Ectodermal cell (in vitro differentiated cells): ENCODE measurements at regions not wholly inside any gene's neighbourhood (a gene's known extent, or its start where the extent isn't known, plus 50 kb on each side); places are given as distances from the start of the nearest gene placed in this dataset.

Experiments used
- H3K27ac ChIP-seq: 2 replicates; pipeline ENCODE4 v1.7.0; 2013; ENCODE audit warnings: mild to moderate bottlenecking, low read depth, low read length; ENCODE audit not compliant: insufficient read depth, poor library complexity, severe bottlenecking
- H3K27me3 ChIP-seq: 2 replicates; pipeline ENCODE4 v1.7.0; 2013; ENCODE audit warnings: mild to moderate bottlenecking, low read length; ENCODE audit not compliant: insufficient read depth, control insufficient read depth, poor library complexity, severe bottlenecking
- H3K36me3 ChIP-seq: one replicate; pipeline ENCODE4 v1.7.0; 2013; ENCODE audit warnings: low read length; ENCODE audit not compliant: control insufficient read depth, insufficient read depth
- H3K4me1 ChIP-seq: one replicate; pipeline ENCODE4 v1.7.0; 2013; ENCODE audit warnings: low read length; ENCODE audit not compliant: control insufficient read depth, insufficient read depth
- H3K4me3 ChIP-seq: 2 replicates; pipeline ENCODE4 v1.7.0; 2013; ENCODE audit warnings: low read depth, low read length, control low read depth; ENCODE audit not compliant: insufficient read depth
- H3K9me3 ChIP-seq: 2 replicates; pipeline ENCODE4 v1.7.0; 2013; ENCODE audit warnings: mild to moderate bottlenecking, low read length, moderate library complexity; ENCODE audit not compliant: control insufficient read depth
- WGBS, 2 experiments: methylation state at CpG; one replicate each; pipeline ENCODE4 v1.1.7; 2013; ENCODE audit warnings: missing lambda C conversion rate in 2 of 2; 5-methylcytosine and 5-hydroxymethylcytosine counted together

DNA sequence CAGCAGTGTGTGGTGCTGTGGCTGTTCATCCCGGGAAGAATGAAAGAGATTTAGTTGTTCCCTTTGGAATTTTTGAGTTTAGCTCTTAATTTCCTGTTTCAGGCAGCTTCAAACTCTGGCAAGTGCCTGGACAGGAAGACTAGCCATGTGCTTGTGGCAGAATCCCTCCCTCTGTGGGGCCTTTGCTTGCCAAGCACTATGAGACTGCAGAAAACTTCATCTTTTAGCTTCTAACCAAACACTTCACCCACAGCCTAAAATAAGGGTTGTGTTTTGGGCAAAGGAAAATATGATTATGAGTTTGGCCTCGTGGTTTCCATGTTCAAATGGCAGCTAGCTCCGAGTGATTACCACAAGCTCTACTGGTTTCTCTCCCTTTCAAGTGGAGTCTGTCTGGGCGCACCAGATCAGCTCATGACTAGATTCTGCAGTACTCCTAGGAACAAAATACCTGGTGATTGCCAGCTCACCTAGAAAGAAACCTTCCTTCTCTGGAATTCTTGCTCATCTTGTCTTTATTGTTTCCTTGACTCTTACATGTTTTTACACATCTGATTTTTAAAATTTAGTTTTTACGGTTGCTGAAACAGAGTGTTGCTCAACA lies 707.5 kb downstream of the SLITRK6 start:
- Histone ChIP-seq H3K9me3 (no peaks in the 10 kb centered on the region), H3K4me3 (no peak overlapping the region)
- 76 to 79% methylated on average over 5 of the region's 5 CpGs for WGBS, 2 experiments

DNA sequence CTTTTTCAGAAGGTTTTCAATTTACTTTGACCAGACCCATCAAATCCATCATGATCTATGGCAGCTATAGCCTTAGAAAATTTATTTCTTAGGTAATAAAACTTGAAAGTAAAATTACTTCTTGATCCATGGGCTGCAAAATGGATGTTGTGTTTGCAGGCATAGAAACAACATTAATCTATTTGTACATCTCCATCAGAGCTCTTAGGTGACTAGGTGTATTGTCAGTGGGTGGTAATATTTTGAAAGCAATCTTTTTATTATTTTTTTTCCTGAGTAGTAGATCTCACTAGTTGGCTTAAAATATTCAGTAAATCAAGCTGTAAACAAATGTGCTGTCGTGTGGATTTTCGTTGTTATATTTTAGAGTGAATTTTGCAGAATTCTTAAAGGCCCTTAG lies 710.0 kb downstream of the SLITRK6 start:
- Histone ChIP-seq H3K27me3 (no peaks in the 10 kb centered on the region), H3K4me1 (no peaks in the 10 kb centered on the region), H3K9me3 (no peaks in the 10 kb centered on the region), H3K36me3 (no peaks in the 10 kb centered on the region), H3K27ac (no peak overlapping the region), H3K4me3 (no peak overlapping the region)
- WGBS, 2 experiments = 95 to 100% methylated on average over 2 of the region's 2 CpGs

More for the DNA sequence above, 707.5 kb downstream of the SLITRK6 start:
- Histone ChIP-seq H3K27me3 (no peaks in the 10 kb centered on the region), H3K4me1 (no peaks in the 10 kb centered on the region), H3K27ac (no peak overlapping the region), H3K36me3 (no peaks in the 10 kb centered on the region)

DNA sequence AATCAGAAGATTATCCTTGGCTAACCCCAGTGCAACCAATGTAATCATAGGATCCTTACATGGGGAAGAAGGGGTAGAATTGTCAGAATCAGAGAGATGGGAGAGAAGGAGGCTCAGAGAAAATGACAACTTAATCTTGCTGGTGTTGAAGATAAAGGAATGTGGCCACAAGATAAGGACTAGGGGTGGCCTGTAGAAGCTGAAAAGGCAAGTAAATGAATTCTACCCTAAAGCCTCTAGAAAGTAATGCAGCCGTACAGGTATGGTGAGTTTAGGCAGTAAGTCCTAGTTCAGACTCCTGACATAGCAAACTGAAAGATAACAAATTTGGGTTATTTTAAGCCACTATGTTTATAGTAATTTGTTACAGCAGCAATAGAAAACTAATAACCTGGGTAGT lies 718.5 kb downstream of the SLITRK6 start:
- Histone ChIP-seq H3K36me3 (no peaks in the 10 kb centered on the region), H3K4me3 (no peak overlapping the region), H3K4me1 (no peaks in the 10 kb centered on the region), H3K27ac (no peak overlapping the region), H3K9me3 (no peaks in the 10 kb centered on the region), H3K27me3 (no peaks in the 10 kb centered on the region)
- 88 to 100% methylated on average over 1 of the region's 1 CpG for WGBS, 2 experiments

DNA sequence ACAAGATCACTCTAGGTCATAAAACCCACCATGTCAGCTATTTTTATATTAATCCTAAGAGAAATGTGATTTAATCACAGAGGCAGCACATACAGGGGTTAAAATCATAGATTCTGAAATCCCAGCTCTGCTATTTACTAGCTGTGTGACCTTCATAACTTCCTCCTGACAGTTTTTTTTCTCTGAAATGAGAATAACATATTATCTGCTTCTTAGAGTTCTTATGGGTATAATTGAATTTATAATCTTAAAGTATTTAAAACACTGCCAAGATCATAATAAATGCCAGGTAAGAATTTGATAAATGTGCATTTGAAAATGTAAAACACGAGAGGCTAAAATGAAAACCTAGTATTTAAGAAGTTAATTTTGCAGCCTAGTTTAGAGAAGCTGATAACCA lies 722.9 kb downstream of the SLITRK6 start:
- H3K27me3 ChIP-seq = no peaks in the 10 kb centered on the region
- WGBS, 2 experiments = 88 to 94% methylated on average over 1 of the region's 1 CpG

DNA sequence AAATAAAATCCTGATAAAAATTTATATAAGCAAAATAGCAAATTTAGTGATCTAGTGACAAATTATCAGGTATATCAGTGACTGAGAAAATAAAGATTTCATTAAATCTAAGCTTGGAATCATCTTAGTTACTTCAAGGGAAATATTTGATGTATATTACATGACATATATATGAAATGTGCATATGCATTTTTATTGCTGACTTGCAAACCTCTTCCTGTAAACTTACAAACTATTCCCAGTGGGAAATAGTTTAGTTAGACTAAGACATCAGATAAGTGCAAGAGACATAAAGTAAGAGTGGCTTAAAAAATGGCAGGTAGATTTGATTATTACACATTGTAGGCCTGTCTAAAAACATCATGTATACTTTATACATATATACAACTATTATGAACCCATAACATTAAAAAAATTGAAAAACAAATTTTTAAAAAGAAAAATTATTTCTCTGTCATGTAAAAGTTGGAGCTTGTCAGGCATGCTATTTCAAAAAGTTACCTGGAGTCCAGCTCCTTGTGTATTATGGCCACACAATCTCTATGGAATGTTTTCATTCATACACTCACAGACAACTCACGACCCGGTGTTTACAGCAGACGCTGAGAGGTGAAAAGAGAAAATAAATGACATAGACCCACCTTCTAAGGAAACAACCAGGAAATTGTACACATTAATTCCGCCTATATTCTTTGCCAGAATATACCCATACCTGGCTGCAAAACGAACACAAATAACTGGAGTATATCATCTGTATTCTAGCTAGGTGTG lies 724.5 kb downstream of the SLITRK6 start:
- H3K9me3 ChIP-seq = no peaks in the 10 kb centered on the region
- WGBS, 2 experiments = 89 to 99% methylated on average over 5 of the region's 5 CpGs
- H3K27ac ChIP-seq = no peak overlapping the region
- no peak overlapping the region for H3K4me3 ChIP-seq
- H3K4me1 ChIP-seq = no peaks in the 10 kb centered on the region
- no peaks in the 10 kb centered on the region for H3K27me3 ChIP-seq
- no peaks in the 10 kb centered on the region for H3K36me3 ChIP-seq

More for the DNA sequence above, 722.9 kb downstream of the SLITRK6 start:
- Histone ChIP-seq H3K4me1 (no peaks in the 10 kb centered on the region), H3K9me3 (no peaks in the 10 kb centered on the region), H3K36me3 (no peaks in the 10 kb centered on the region), H3K27ac (no peak overlapping the region), H3K4me3 (no peak overlapping the region)

DNA sequence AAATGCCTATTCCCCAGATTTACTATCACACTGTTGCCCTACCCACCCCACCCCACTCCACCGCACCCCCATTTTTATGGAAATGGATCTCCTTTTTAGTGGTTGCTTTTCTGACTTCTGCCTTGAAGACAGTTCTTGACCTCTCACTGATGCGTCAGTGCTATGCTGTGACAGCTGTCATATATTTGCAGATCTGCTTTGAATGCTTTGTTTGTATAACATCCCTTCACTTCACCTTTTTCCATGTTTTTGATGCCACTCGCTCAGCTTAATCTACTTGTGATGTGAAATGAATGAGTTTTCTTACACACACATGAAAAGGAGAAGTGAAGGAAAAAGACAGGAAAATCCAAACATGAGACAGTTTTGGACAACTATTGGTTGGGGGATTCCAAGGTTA lies 731.0 kb downstream of the SLITRK6 start:
- Histone ChIP-seq H3K27ac (no peak overlapping the region), H3K9me3 (no peaks in the 10 kb centered on the region), H3K4me1 (no peaks in the 10 kb centered on the region), H3K4me3 (no peak overlapping the region), H3K27me3 (no peaks in the 10 kb centered on the region), H3K36me3 (no peaks in the 10 kb centered on the region)
- 85 to 100% methylated on average over 2 to 3 of the region's 3 CpGs for WGBS, 2 experiments

DNA sequence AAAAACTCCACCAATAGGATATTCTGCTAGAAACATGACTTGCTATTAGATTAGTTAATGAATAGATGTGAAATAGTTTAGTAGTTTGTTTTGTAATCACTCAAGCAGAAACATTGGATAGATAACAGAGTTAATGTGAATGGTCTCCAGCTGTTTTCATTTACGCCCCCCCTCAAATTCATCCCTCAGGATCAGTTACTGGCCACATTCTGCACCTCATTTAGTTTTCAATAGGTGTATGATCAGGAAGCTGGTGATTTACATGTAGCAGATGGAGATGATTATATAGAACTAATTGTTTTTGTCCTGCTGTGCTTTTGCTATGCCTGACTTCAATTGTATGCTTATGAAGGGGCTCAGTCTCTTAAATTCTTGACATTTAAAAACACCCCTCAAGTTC lies 759.0 kb downstream of the SLITRK6 start:
- WGBS, 2 experiments = 60% methylated on average over 1 of the region's 1 CpG; no CpG with 5 or more reads in 1 of the 2 experiments
- no peak overlapping the region for H3K4me3 ChIP-seq
- H3K36me3 ChIP-seq = no peaks in the 10 kb centered on the region

DNA sequence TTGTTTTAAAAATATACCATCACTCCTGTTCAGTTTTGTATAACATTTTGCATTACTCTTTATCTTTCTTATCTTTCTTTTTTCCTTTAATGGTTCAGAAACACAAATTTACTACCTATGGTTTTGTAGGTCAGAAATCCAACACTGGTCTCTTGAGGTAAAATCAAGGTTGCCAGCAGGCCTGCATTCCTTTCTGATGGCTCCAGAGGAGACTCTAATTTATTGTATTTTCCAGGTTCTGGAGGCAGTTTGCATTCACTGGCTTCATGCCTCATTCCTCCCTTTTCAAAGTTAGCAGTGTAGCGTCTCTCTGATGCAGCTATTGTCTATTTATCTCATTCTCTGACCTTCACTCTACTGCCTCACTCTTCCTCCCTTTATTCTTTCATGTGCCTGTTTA lies 767.4 kb downstream of the SLITRK6 start:
- H3K4me3 ChIP-seq = no peak overlapping the region
- H3K4me1 ChIP-seq = no peaks in the 10 kb centered on the region
- no peaks in the 10 kb centered on the region for H3K27me3 ChIP-seq
- H3K27ac ChIP-seq = no peak overlapping the region
- WGBS, 2 experiments = 77 to 82% methylated on average over 1 of the region's 1 CpG
- no peaks in the 10 kb centered on the region for H3K9me3 ChIP-seq
- H3K36me3 ChIP-seq = no peaks in the 10 kb centered on the region

More for the DNA sequence above, 759.0 kb downstream of the SLITRK6 start:
- Histone ChIP-seq H3K27ac (no peak overlapping the region), H3K27me3 (no peaks in the 10 kb centered on the region), H3K4me1 (no peaks in the 10 kb centered on the region), H3K9me3 (no peaks in the 10 kb centered on the region)

DNA sequence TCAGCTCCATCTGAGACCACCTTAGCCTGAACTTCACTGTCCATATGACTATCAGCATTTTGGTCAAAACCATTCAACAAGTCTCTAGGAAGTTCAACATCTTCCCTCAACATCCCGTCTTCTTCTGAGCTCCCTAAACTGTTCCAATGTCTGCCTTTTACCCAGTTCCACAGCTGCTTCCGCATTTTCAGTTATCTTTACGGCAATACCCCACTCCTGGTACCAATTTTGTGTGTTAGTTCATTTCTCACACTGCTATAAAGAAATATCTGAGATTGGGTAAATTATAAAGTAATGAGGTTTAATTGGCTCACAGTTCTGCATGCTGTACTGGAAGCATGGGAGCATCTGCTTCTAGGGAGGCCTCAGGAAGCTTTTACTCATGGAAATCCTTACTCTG lies 771.2 kb downstream of the SLITRK6 start:
- no peaks in the 10 kb centered on the region for H3K4me1 ChIP-seq
- no peak overlapping the region for H3K4me3 ChIP-seq
- H3K36me3 ChIP-seq = no peaks in the 10 kb centered on the region
- WGBS, 2 experiments = 92 to 97% methylated on average over 2 to 3 of the region's 3 CpGs
- no peak overlapping the region for H3K27ac ChIP-seq
- H3K27me3 ChIP-seq = no peaks in the 10 kb centered on the region
- H3K9me3 ChIP-seq = no peaks in the 10 kb centered on the region

DNA sequence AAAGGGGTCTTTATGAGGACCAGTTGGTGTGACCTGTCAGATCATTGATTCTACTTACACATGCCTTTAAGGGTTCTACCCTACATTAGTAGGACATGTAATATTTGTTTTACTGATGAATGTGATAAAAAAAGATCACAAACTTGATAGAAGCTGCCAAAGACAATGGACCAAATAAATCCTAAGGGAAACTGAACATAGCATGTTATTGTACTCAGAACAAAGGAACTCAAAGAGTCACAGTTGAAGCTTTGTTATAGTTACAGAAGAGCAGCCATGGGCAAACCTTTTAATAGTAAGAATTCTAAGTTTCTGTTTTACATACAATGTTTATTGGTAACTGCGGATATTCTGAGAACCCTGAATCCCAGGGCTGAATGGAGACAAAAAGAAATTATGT lies 780.1 kb downstream of the SLITRK6 start:
- no peaks in the 10 kb centered on the region for H3K9me3 ChIP-seq
- 100% methylated on average over 1 of the region's 1 CpG; no CpG with 5 or more reads in 1 of the 2 experiments for WGBS, 2 experiments
- no peaks in the 10 kb centered on the region for H3K36me3 ChIP-seq
- H3K4me1 ChIP-seq = no peaks in the 10 kb centered on the region
- no peak overlapping the region for H3K4me3 ChIP-seq
- no peak overlapping the region for H3K27ac ChIP-seq
- no peaks in the 10 kb centered on the region for H3K27me3 ChIP-seq
